ENCODE measurements at regions not wholly inside any gene's neighbourhood (a gene's known extent, or its start where the extent isn't known, plus 50 kb on each side); places are given as distances from the start of the nearest gene placed in this dataset.

DNA sequence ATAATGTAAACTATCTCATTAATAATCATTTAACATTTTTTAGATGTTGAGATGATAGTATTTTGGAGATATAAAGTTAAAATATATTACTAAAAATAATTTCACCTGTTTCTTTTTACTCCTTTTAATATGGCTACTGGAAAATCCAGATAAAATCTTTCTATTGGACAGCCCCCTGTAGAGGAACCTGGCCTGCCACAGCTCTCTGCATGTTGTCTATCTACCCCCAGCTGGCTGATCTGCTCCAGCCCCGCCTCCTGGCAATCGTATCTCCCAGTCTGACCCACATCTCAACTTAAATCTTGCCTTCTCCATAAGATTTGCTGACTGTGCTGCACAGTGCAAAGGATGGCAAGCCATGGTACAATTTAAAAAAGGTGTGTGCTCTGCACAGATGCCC is 182.8 kb downstream of the SIPA1L2 start:
- H3K4me1 Mint-ChIP-seq: peaks cover 2 to 4% of the 10 kb centered on the region in 2 experiments; a peak in 3 of 4 replicates
- Histone ChIP-seq H3K14ac (ENCODE audit: insufficient read depth, low read length) (no peak overlapping the region), H3K23ac (ENCODE audit: insufficient read length, low read depth, low read length) (no peak overlapping the region), H3K4me1 (ENCODE audit: insufficient read depth, low read length) (peaks cover 2% of the 10 kb centered on the region; the same call in 1 of the 2 replicates), H3K9me3 (ENCODE audit: control insufficient read depth, low read depth, low read length) (no peaks in the 10 kb centered on the region), H3K4ac (ENCODE audit: low read depth, low read length) (no peak overlapping the region), H3K56ac (ENCODE audit: insufficient read length, low read depth, low read length) (no peak overlapping the region), H2BK15ac (ENCODE audit: low read depth, low read length) (no peak overlapping the region), H2BK12ac (ENCODE audit: insufficient read length, low read depth, low read length) (no peak overlapping the region), H3K23me2 (ENCODE audit: insufficient read length, low read depth, low read length, poor library complexity, severe bottlenecking) (no peaks in the 10 kb centered on the region), H3K4me2 (ENCODE audit: insufficient read depth, insufficient read length, low read length) (no peak overlapping the region), H2BK20ac (ENCODE audit: low read depth, low read length, poor library complexity, severe bottlenecking) (no peak overlapping the region), H3K9ac (ENCODE audit: extremely low read depth, insufficient read length, low read length) (no peak overlapping the region), H3K79me1 (ENCODE audit: insufficient read depth, low read depth, low read length, poor library complexity, severe bottlenecking) (no peaks in the 10 kb centered on the region), H4K5ac (ENCODE audit: insufficient read length, low read depth, low read length) (no peak overlapping the region), H3K27me3 (ENCODE audit: insufficient read depth, low read length) (no peaks in the 10 kb centered on the region), H3K27ac (ENCODE audit: insufficient read length, low read depth, low read length) (no peak overlapping the region), H3K79me2 (ENCODE audit: insufficient read depth, low read length) (no peaks in the 10 kb centered on the region), H4K91ac (ENCODE audit: insufficient read length, low read depth, low read length) (no peak overlapping the region), H3T11ph (ENCODE audit: low read length) (no peak overlapping the region), H4K8ac (replicated peaks; ENCODE audit: insufficient read length, low read depth, low read length) (no peak overlapping the region), H2AK5ac (ENCODE audit: insufficient read length, low read length) (no peak overlapping the region), H2AFZ (ENCODE audit: low read length) (no peak overlapping the region), H2BK5ac (ENCODE audit: insufficient read length, low read length) (no peak overlapping the region), H2BK120ac (ENCODE audit: low read depth, low read length, poor library complexity, severe bottlenecking) (no peak overlapping the region), H4K20me1 (ENCODE audit: control insufficient read depth, insufficient read depth, insufficient read length) (no peaks in the 10 kb centered on the region), H3K18ac (ENCODE audit: insufficient read length, low read depth, low read length) (no peak overlapping the region)
- no peak overlapping the region for H3K4me3 Mint-ChIP-seq
- H3K36me3 Mint-ChIP-seq (ENCODE audit: insufficient read depth in 1 of 3, low read depth in 3 of 3): no peaks in the 10 kb centered on the region
- peaks cover 2% of the 10 kb centered on the region; the same call in 1 of the 2 replicates for H3K27me3 Mint-ChIP-seq (ENCODE audit: low read depth)
- WGBS (ENCODE audit: extremely low coverage, insufficient read length, low lambda C conversion rate): no CpG with 5 or more reads among the region's 2 CpGs
- DNase-seq: no peak
- TF ChIP-seq, protein P1, sequence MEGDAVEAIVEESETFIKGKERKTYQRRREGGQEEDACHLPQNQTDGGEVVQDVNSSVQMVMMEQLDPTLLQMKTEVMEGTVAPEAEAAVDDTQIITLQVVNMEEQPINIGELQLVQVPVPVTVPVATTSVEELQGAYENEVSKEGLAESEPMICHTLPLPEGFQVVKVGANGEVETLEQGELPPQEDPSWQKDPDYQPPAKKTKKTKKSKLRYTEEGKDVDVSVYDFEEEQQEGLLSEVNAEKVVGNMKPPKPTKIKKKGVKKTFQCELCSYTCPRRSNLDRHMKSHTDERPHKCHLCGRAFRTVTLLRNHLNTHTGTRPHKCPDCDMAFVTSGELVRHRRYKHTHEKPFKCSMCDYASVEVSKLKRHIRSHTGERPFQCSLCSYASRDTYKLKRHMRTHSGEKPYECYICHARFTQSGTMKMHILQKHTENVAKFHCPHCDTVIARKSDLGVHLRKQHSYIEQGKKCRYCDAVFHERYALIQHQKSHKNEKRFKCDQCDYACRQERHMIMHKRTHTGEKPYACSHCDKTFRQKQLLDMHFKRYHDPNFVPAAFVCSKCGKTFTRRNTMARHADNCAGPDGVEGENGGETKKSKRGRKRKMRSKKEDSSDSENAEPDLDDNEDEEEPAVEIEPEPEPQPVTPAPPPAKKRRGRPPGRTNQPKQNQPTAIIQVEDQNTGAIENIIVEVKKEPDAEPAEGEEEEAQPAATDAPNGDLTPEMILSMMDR (conservative IDR thresholded peaks at IDR 0.05): no peak
- no peak overlapping the region; a peak in 1 of 7 replicates for H3K27ac Mint-ChIP-seq
- no peaks in the 10 kb centered on the region for H3K9me3 Mint-ChIP-seq
